ENCODE measurements at regions not wholly inside any gene's neighbourhood (a gene's known extent, or its start where the extent isn't known, plus 50 kb on each side); places are given as distances from the start of the nearest gene placed in this dataset.

GRCh38 chr6:76347539-76347938 is 275.1 kb upstream of the IMPG1 start:
- no peaks in the 10 kb centered on the region for H3K27me3 ChIP-seq
- no peaks in the 10 kb centered on the region for H3K36me3 ChIP-seq (ENCODE audit: low read depth, missing control alignments)
- TF ChIP-seq, protein P1, sequence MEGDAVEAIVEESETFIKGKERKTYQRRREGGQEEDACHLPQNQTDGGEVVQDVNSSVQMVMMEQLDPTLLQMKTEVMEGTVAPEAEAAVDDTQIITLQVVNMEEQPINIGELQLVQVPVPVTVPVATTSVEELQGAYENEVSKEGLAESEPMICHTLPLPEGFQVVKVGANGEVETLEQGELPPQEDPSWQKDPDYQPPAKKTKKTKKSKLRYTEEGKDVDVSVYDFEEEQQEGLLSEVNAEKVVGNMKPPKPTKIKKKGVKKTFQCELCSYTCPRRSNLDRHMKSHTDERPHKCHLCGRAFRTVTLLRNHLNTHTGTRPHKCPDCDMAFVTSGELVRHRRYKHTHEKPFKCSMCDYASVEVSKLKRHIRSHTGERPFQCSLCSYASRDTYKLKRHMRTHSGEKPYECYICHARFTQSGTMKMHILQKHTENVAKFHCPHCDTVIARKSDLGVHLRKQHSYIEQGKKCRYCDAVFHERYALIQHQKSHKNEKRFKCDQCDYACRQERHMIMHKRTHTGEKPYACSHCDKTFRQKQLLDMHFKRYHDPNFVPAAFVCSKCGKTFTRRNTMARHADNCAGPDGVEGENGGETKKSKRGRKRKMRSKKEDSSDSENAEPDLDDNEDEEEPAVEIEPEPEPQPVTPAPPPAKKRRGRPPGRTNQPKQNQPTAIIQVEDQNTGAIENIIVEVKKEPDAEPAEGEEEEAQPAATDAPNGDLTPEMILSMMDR (IDR thresholded peaks at IDR 0.05), result no peak
- TF ChIP-seq POLR2A (IDR thresholded peaks at IDR 0.05), result no peak
- intact Hi-C loops (cut with DNase I; ENCODE audit: low total_unique reads), result no loop called here
- DNase-seq, result no peak
- H3K27ac ChIP-seq, result no peak overlapping the region
- no peaks in the 10 kb centered on the region for H3K4me1 ChIP-seq
- no peak overlapping the region for H3K4me3 ChIP-seq
- H3K9me3 ChIP-seq, result no peaks in the 10 kb centered on the region

GRCh38 chr6:76342611-76343160 is 270.2 kb upstream of the IMPG1 start:
- no peak for DNase-seq
- Histone ChIP-seq H3K4me1 (no peaks in the 10 kb centered on the region), H3K27me3 (no peaks in the 10 kb centered on the region), H3K27ac (no peak overlapping the region), H3K4me3 (no peak overlapping the region), H3K9me3 (no peaks in the 10 kb centered on the region), H3K36me3 (ENCODE audit: low read depth, missing control alignments) (no peaks in the 10 kb centered on the region)
- TF ChIP-seq, protein P1 (IDR thresholded peaks at IDR 0.05), result no peak
- TF ChIP-seq POLR2A (IDR thresholded peaks at IDR 0.05), result no peak
- WGBS, 2 donors, result 74 to 79% methylated on average over 1 of the region's 1 CpG
- intact Hi-C loops (cut with DNase I; ENCODE audit: low total_unique reads), result no loop called here

DNA sequence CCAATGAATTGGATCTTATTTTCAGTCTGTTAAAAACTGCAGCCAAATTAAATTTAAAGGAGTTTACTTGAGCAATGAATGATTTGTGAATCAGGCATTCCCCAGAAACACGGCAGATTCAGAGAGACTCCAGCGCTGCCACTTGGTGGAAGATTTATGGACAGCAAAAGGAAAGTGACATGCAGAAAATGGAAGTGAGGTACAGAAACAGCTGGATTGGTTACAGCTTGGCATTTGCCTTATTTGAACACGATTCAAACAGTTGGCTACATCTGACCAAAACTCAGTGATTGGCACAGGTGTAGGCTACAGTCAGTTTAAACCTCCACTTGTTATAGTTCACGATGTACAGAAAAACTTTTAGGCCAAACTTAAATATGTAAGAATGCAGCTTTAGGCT is 257.6 kb upstream of the IMPG1 start:
- WGBS, 2 donors, result 41 to 48% methylated on average over 4 of the region's 4 CpGs
- no peak for DNase-seq
- no peaks in the 10 kb centered on the region for H3K27me3 ChIP-seq
- H3K9me3 ChIP-seq, result no peaks in the 10 kb centered on the region
- intact Hi-C loops (cut with DNase I; ENCODE audit: low total_unique reads), result no loop called here
- no peak for TF ChIP-seq POLR2A (IDR thresholded peaks at IDR 0.05)
- TF ChIP-seq, protein P1 (IDR thresholded peaks at IDR 0.05), result no peak
- no peak overlapping the region for H3K4me3 ChIP-seq
- no peak overlapping the region for H3K27ac ChIP-seq
- H3K4me1 ChIP-seq, result no peaks in the 10 kb centered on the region
- no peaks in the 10 kb centered on the region for H3K36me3 ChIP-seq (ENCODE audit: low read depth, missing control alignments)

- intact Hi-C loops (cut with DNase I; ENCODE audit: low total_unique reads), result loop anchor here (10.0 kb wide), 1 partner anchor 1108 kb away; no protein-coding TSS in a partner anchor
- H3K36me3 ChIP-seq (ENCODE audit: low read depth, missing control alignments), result no peaks in the 10 kb centered on the region
- WGBS, 2 donors, result 72 to 80% methylated on average over 5 of the region's 5 CpGs
- no peak for DNase-seq
- H3K27ac ChIP-seq, result no peak overlapping the region
- H3K9me3 ChIP-seq, result no peaks in the 10 kb centered on the region
- no peak overlapping the region for H3K4me3 ChIP-seq
- no peak for TF ChIP-seq POLR2A (IDR thresholded peaks at IDR 0.05)
- TF ChIP-seq, protein P1 (IDR thresholded peaks at IDR 0.05), result no peak
- H3K27me3 ChIP-seq, result no peaks in the 10 kb centered on the region
- no peaks in the 10 kb centered on the region for H3K4me1 ChIP-seq
These were observed 254.4 kb upstream of the IMPG1 start for GRCh38 chr6:76326871-76327270.

Small RNA genes lying in the stretch of these regions (small RNA-seq; reads per million reads assigned to genes)
- gene AL365222.1, result 0 reads per million in 2 donors
- 0 reads per million in 2 donors for gene RNU6-261P
- gene RNU6-84P, result 0 reads per million in 2 donors
